ENCODE measurements at regions not wholly inside any gene's neighbourhood (a gene's known extent, or its start where the extent isn't known, plus 50 kb on each side); places are given as distances from the start of the nearest gene placed in this dataset.

DNA sequence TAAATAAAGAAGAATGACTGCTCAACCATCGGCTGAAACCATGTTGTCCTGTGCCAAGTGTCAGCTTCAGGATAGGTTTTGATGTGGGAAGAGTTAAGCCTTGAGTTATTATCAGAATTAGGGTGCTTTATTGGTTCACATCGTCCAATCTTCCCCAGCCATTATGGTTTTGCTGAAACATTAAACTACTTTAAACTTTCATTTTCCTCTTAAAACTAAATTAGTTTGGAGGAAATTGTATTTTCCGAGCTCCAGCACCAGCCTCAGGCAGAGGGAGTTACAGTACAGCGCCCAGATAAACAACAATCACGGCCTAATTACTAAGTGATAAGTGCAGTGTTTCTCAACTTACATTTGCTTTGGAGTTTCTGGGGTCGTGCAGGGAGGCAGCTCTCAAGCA lies 80.2 kb downstream of the TMEM114 start:
- ATAC-seq (no peak), DNase-seq (ENCODE audit: low read depth, low spot score) (no peak)
- no peaks in the 10 kb centered on the region for H3K9me2 ChIP-seq (ENCODE audit: insufficient read depth)
- no peak overlapping the region for H2AFZ ChIP-seq (ENCODE audit: low read depth, low read length, poor library complexity, severe bottlenecking)
- ChIA-PET RAD21 (ENCODE audit: low non-redundant PET in 1 of 2, low total read pairs in 2 of 2, uncharacterized antibody in 2 of 2, unreplicated experiment in 2 of 2) (no interaction called here), CTCF (no interaction called here), POLR2A (no interaction called here)
- intact Hi-C loops (cut with micrococcal nuclease): no loop called here
- no peaks in the 10 kb centered on the region for H3K9me3 ChIP-seq (ENCODE audit: control insufficient read depth in 1 of 2, insufficient read depth in 1 of 2, low read depth in 1 of 2, low read length in 2 of 2)
- peaks cover 18% of the 10 kb centered on the region; the same call in 1 of the 2 replicates for H3K27me3 ChIP-seq (ENCODE audit: insufficient read depth, low read length)
- TF ChIP-seq ZBTB33 (IDR thresholded peaks at IDR 0.05; ENCODE audit: extremely low read depth, insufficient replicate concordance, low read length) (no peak), ZFX (IDR thresholded peaks at IDR 0.05) (no peak), RAD21 (IDR thresholded peaks at IDR 0.05; ENCODE audit: low read depth) (no peak), ZNF274 (IDR thresholded peaks at IDR 0.05; ENCODE audit: low read depth, low read length) (no peak), EZH2phosphoT487 (IDR thresholded peaks at IDR 0.05; ENCODE audit: borderline replicate concordance) (no peak)
- TF ChIP-seq, protein P1, sequence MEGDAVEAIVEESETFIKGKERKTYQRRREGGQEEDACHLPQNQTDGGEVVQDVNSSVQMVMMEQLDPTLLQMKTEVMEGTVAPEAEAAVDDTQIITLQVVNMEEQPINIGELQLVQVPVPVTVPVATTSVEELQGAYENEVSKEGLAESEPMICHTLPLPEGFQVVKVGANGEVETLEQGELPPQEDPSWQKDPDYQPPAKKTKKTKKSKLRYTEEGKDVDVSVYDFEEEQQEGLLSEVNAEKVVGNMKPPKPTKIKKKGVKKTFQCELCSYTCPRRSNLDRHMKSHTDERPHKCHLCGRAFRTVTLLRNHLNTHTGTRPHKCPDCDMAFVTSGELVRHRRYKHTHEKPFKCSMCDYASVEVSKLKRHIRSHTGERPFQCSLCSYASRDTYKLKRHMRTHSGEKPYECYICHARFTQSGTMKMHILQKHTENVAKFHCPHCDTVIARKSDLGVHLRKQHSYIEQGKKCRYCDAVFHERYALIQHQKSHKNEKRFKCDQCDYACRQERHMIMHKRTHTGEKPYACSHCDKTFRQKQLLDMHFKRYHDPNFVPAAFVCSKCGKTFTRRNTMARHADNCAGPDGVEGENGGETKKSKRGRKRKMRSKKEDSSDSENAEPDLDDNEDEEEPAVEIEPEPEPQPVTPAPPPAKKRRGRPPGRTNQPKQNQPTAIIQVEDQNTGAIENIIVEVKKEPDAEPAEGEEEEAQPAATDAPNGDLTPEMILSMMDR (IDR thresholded peaks at IDR 0.05 in 2 of 3, conservative IDR thresholded peaks at IDR 0.05 in 1 of 3; ENCODE audit: borderline replicate concordance in 1 of 3, insufficient read depth in 1 of 3, low read depth in 2 of 3, low read length in 2 of 3): no peak
- no peak overlapping the region for H3K4me2 ChIP-seq (ENCODE audit: low read length)
- H4K20me1 ChIP-seq (ENCODE audit: insufficient read depth): no peaks in the 10 kb centered on the region
- no peaks in the 10 kb centered on the region for H3K36me3 ChIP-seq (ENCODE audit: control insufficient read depth in 1 of 2, insufficient read depth in 2 of 2, low read length in 2 of 2)
- H3K4me1 ChIP-seq (ENCODE audit: control insufficient read depth in 1 of 2, insufficient read depth in 2 of 2, low read length in 2 of 2): no peaks in the 10 kb centered on the region
- no peak overlapping the region for H3K9ac ChIP-seq (ENCODE audit: low read length)
- H3K4me3 ChIP-seq (replicated peaks in 1 of 2; ENCODE audit: low read depth in 1 of 2, low read length in 2 of 2): no peak overlapping the region
- H3K79me2 ChIP-seq (ENCODE audit: insufficient read depth, low read length): no peaks in the 10 kb centered on the region
- H3K27ac ChIP-seq (ENCODE audit: low read depth, low read length): no peak overlapping the region
- BruUV-seq (replicated peaks): no TSS peak

All from HCT116 (cell line).